Vagina (tissue), 2 donors: ENCODE measurements at regions not wholly inside any gene's neighbourhood (a gene's known extent, or its start where the extent isn't known, plus 50 kb on each side); places are given as distances from the start of the nearest gene placed in this dataset.

Experiments
- CTCF ChIP-seq, 3 experiments: fragments of 450-650 bp in 2 of 3; fragments of 200-600 bp in 1 of 3; sonication (generic) in 1 of 3; IDR thresholded peaks; one replicate each; pipeline ENCODE4 v1.5.1; 2017 to 2019; ENCODE audit warnings: antibody characterized with exemption in 3 of 3, mild to moderate bottlenecking in 2 of 3, moderate library complexity in 2 of 3
- POLR2A ChIP-seq, 2 donors: fragments of 450-650 bp; IDR thresholded peaks; one replicate each; pipeline ENCODE4 v1.6.1; 2017; ENCODE audit warnings: antibody characterized with exemption in 2 of 2, mild to moderate bottlenecking in 2 of 2, moderate library complexity in 2 of 2
- POLR2AphosphoS5 ChIP-seq, 2 donors: sonication (generic); formaldehyde crosslinking; IDR thresholded peaks; one replicate each; pipeline ENCODE4 v1.9.0; 2017; ENCODE audit warnings: antibody characterized with exemption in 2 of 2, mild to moderate bottlenecking in 2 of 2, low read depth in 1 of 2; ENCODE audit not compliant: insufficient read depth in 1 of 2

GRCh38 chr14:53375599-53375998 is 222.5 kb upstream of the DDHD1 start:
- TF ChIP-seq POLR2A (IDR thresholded peaks at IDR 0.05) (no peak), CTCF (IDR thresholded peaks at IDR 0.05) (no peak), POLR2AphosphoS5 (IDR thresholded peaks at IDR 0.05; ENCODE audit: insufficient read depth in 1 of 2, low read depth in 1 of 2) (no peak)
